ENCODE measurements at regions not wholly inside any gene's neighbourhood (a gene's known extent, or its start where the extent isn't known, plus 50 kb on each side); places are given as distances from the start of the nearest gene placed in this dataset.
A peak's percentile ranks its signal among the peaks of the same experiment; 100 is the strongest.

DNA sequence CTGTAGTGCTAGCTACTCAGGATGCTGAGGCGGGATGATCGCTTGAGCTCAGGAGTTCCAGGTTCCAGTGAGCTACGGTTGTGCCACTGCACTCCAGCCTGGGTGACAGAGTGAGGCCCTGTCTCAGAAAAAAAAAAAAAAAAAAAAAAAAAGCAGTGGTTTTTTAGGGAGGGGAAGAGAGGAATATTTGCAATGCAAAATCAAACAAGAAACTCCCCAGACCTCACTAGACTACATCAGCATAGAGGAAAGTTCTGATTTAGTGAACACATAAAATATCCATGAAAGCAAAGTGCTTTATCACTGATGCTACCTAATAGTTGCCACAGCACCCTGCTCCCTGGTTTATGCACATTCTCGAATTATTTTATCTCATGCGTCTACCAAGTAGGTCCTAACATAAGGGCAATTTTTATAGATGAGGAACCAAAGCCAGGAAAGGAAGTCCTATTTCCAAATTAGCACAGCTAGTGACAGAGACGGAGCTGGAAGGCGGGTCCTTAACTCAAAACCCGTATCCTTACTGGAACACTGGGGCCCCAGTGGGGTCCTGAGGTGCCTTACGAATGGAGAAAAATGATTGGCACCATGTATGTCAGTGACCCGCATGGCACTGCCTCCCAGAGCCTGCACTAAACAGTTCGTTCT is 50.7 kb upstream of the GPR157 start:
- Histone ChIP-seq H3K9me3 (replicated peaks) (no peaks in the 10 kb centered on the region), H3K36me3 (no peaks in the 10 kb centered on the region), H3K27ac (no peak overlapping the region), H3K4me3 (no peak overlapping the region), H3K27me3 (peaks cover 7% of the 10 kb centered on the region; the same call in 1 of the 2 replicates), H3K4me1 (no peaks in the 10 kb centered on the region)
- no peak for DNase-seq

DNA sequence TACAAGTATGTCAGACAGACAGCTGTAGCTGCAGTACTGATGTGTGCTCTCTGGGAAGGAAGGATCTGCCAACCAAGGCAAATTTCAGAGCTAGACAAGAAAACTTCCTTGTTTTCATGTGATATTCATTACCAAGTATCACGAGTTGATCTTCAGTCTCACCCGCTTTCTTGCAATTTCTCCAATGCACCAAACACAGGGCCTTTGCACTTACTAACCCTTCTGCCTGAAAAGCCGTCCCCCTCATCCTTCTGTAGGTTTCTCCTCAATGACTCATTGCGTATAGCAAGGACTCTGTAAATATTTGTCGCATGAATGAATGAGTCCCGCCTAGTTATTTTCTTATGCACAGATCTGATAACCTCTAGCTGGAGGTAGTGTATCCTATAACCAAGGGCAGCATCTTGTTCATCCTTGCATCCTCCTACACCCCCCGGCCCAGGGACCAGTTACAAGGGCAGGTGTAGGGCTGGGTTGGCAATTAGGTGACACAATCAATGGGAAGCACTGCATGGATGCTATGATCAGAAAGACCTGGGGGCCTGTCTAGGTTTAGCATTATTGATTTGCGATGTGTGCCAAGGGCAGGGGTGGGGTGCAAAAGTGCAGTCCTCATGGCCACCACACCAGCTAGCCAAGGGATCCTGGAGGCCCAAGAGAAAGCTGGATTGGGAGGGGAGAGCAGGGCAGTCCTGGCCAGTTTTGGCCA is 51.4 kb upstream of the GPR157 start:
- no peak for DNase-seq
- Histone ChIP-seq H3K4me1 (no peaks in the 10 kb centered on the region), H3K4me3 (no peak overlapping the region), H3K27me3 (peaks cover 7% of the 10 kb centered on the region), H3K36me3 (no peaks in the 10 kb centered on the region), H3K27ac (no peak overlapping the region), H3K9me3 (replicated peaks) (no peaks in the 10 kb centered on the region)

DNA sequence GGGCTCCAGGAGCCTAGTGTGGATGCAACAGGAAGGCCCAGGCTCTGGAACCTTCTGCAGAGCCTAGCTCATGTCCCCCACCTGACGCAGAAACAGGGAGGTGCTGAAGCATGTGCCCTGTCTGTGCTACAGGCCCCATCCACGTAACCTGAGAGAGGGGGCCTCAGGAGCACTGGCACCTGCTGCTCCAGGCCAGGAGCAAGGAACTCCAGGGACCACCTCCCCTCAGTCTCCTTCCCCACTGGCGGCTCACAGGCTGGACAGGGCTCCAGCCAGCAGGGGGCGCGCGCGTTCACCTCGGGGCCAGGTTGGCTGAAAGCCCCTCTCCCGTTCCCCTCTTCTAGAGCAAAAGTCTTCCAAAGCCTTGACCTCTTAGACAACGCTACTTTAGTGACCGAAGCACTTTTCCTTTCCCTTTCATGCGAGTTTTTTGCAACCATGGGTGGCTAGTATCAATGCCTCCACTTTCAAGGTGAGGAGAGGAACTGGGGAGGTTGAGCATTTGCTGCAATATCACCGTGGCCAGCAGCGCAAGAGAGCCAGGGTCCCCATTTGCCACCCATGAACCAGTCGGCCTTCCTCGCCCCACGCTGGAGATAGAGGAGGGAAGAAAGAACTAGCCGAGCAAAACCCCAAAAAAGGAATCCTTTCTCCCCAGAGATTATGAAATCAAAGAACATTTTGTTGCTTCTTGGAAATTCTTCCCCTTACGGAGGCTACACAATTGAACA is 52.4 kb upstream of the GPR157 start:
- Histone ChIP-seq H3K4me3 (no peak overlapping the region), H3K4me1 (no peaks in the 10 kb centered on the region), H3K27ac (no peak overlapping the region), H3K27me3 (peaks cover 7% of the 10 kb centered on the region), H3K9me3 (replicated peaks) (no peaks in the 10 kb centered on the region), H3K36me3 (no peaks in the 10 kb centered on the region)
- DNase-seq = peak; percentile 35 to 59

DNA sequence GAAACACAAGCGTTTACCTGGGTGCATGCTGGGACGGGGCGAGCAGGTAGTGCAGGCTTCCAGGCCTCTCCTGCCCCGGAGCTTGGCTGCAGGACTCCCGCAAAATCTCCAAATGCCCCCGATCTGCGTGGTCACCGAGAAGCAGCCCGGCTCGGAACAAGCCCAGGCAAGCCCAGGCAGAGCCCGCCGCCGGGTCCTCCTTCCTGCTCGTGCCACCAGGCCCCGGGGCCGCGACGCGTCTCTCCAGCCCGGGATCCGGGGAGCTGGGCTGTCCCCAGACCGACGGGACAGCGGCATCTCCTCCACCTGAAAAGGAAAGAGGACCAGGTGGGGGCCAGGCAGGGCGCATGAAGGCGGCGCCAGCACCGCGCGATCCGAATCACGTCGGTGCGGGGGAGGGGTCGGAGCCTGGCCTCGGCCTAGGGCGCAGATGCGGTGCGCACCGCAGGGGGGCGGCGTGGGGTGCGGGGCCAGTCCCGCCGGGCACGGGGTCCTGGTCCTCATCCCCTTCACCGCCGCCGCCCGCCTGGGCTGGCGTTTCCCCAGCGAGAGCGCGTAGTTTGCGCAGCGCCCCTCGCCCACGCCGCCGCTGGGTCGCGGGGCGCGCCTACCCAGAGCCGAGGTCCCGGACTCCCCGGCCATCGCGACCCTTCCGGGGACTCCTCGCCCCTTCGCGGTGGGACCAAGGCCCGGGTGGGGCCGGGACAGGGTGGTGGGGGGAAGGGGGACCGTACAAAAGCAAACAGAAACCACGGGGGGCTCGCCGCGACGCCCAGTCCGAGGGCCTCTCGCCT is 52.4 kb upstream of the H6PD start:
- no peaks in the 10 kb centered on the region for H3K9me3 ChIP-seq (replicated peaks)
- peaks cover 7% of the 10 kb centered on the region for H3K27me3 ChIP-seq
- no peak overlapping the region for H3K4me3 ChIP-seq
- H3K36me3 ChIP-seq = no peaks in the 10 kb centered on the region
- no peak overlapping the region for H3K27ac ChIP-seq
- no peak for DNase-seq
- no peaks in the 10 kb centered on the region for H3K4me1 ChIP-seq

DNA sequence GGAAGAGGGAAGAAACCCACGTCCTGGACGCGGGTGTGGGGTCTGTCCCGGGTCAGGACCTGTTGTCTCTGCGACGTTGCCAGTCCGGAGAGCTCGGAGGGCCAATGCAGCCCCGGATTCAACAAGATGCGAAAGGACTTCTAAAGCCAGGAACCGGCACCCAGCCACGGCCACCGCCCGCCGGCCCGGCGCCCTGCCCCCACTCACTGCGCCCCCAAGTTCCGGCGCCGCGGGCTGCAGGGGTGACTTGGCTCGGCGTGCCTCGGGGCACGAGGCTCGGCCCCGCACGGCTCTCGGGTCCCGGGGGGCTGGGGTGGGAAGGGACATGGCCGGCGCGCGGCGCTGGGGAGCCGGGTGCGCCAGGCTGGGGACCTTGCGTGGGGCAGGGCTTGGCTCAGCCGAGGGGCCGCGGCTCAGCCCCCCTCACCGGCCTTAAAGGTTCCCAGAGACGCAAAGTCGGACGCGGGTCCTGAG is 51.8 kb upstream of the H6PD start:
- Histone ChIP-seq H3K36me3 (no peaks in the 10 kb centered on the region), H3K27ac (no peak overlapping the region), H3K4me3 (no peak overlapping the region), H3K4me1 (no peaks in the 10 kb centered on the region), H3K27me3 (peaks cover 7% of the 10 kb centered on the region), H3K9me3 (replicated peaks) (no peaks in the 10 kb centered on the region)
- no peak for DNase-seq

DNA sequence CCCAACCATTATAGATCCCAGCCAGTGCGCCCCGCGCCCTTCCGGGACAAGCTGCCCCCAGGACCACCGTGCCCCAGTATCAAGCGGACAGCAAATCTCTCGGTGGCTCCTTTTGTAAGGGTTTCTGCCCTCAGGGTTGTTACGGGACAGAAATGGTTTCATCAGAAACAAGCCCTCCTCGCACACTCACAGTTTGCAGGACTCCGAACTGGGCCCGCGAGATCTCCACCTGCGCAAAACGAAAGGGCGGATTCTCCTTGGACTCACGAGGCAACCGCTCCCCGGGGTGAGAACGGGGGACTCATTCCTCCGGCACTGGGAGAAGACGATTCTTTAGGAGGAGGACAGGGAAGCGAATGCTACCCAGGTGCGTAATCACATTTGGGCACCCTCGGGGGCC is 51.1 kb upstream of the H6PD start:
- Histone ChIP-seq H3K9me3 (replicated peaks) (no peaks in the 10 kb centered on the region), H3K27ac (no peak overlapping the region), H3K36me3 (no peaks in the 10 kb centered on the region), H3K27me3 (peaks cover 7% of the 10 kb centered on the region), H3K4me3 (no peak overlapping the region), H3K4me1 (no peaks in the 10 kb centered on the region)
- DNase-seq = no peak

DNA sequence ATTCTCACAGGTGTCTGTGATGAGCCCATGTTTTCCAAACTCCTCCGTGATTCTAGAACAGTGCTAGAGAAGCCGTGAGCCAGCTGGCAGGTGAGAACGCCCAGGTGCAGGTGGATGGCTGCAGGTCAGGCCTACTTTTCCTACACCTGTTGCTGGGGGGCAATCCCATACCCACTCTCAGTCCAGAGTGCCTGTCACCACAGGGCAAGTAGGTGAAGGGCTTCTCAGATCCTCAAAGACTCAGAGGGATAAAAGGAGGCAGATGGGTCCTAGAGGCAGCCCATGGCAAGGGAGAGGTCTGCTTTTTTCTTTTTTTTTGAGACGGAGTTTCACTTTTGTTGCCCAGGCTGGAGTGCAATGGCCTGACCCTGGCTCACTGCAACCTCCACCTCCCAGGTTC is 50.7 kb upstream of the H6PD start:
- Histone ChIP-seq H3K4me3 (no peak overlapping the region), H3K9me3 (replicated peaks) (no peaks in the 10 kb centered on the region), H3K4me1 (no peaks in the 10 kb centered on the region), H3K27ac (no peak overlapping the region), H3K36me3 (no peaks in the 10 kb centered on the region), H3K27me3 (peaks cover 7% of the 10 kb centered on the region)
- DNase-seq = no peak

DNA sequence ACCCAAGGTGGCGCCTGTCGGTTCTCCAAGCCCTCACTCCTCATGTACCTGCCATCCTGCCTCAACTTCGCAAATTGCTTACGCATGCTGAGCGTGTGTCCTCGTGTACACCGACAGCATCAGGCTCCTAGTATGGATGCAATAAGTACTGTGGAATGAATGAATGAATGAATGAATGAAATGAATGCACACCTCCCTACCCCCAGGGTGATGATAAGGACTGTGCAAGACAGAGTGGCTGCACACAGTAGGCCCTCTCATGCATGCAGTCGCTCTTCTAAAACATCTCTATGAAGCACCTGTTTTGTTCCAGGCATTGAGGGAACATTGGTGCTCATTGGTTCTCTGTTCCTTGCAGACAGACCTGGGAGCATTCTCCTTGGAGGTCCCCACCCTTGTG is 49.8 kb upstream of the H6PD start:
- no peak overlapping the region for H3K4me3 ChIP-seq
- H3K4me1 ChIP-seq = no peaks in the 10 kb centered on the region
- no peaks in the 10 kb centered on the region for H3K36me3 ChIP-seq
- H3K9me3 ChIP-seq (replicated peaks) = no peaks in the 10 kb centered on the region
- no peak overlapping the region for H3K27ac ChIP-seq
- peaks cover 7% of the 10 kb centered on the region for H3K27me3 ChIP-seq
- no peak for DNase-seq
